Kidney epithelial cell (primary cell): ENCODE measurements at regions not wholly inside any gene's neighbourhood (a gene's known extent, or its start where the extent isn't known, plus 50 kb on each side); places are given as distances from the start of the nearest gene placed in this dataset.

Experiments used
- DNase-seq: peaks from one replicate; pipeline ENCODE4 v3.0.0-alpha.2; 2010; ENCODE audit warnings: low read depth
- H3K27me3 ChIP-seq: 2 replicates; pipeline ENCODE4 v1.6.0; 2011; ENCODE audit warnings: low read length; ENCODE audit not compliant: control insufficient read depth, insufficient read depth
- H3K36me3 ChIP-seq: 2 replicates; pipeline ENCODE4 v1.5.1; 2011; ENCODE audit warnings: low read length; ENCODE audit not compliant: control insufficient read depth, insufficient read depth
- H3K4me3 ChIP-seq: 2 replicates; pipeline ENCODE4 v1.5.1; 2011; ENCODE audit warnings: low read depth, mild to moderate bottlenecking, control low read depth, low read length
- TF ChIP-seq, protein P1 (sequence below): IDR thresholded peaks from 2 replicates; pipeline ENCODE4 v1.5.1; 2011; ENCODE audit warnings: mild to moderate bottlenecking, moderate library complexity, low read length, control low read depth, inconsistent platforms; ENCODE audit not compliant: insufficient read depth, poor library complexity, severe bottlenecking

DNA sequence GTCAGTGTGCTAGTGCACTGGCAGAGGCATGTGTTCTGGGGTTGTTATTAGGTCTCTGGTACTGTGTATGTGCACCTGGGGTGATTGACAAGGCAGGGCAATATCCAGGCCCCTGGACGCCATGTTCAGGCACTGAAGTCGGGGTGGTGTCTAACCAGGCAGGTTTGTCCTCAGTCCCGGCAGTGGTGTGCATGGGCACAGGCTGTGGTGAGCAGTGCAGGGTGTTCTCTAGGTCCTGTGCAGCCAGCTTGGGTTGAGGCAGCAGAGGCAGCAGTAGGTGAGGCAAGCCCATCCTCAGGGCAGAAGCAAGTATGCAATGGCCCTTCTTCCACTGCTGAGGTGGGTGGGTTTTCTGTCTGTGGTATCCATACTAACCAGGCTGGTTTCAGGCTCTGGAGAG, 252.3 kb upstream of the LRRC7 start:
- TF ChIP-seq, protein P1, sequence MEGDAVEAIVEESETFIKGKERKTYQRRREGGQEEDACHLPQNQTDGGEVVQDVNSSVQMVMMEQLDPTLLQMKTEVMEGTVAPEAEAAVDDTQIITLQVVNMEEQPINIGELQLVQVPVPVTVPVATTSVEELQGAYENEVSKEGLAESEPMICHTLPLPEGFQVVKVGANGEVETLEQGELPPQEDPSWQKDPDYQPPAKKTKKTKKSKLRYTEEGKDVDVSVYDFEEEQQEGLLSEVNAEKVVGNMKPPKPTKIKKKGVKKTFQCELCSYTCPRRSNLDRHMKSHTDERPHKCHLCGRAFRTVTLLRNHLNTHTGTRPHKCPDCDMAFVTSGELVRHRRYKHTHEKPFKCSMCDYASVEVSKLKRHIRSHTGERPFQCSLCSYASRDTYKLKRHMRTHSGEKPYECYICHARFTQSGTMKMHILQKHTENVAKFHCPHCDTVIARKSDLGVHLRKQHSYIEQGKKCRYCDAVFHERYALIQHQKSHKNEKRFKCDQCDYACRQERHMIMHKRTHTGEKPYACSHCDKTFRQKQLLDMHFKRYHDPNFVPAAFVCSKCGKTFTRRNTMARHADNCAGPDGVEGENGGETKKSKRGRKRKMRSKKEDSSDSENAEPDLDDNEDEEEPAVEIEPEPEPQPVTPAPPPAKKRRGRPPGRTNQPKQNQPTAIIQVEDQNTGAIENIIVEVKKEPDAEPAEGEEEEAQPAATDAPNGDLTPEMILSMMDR = no peak
- DNase-seq = no peak

DNA sequence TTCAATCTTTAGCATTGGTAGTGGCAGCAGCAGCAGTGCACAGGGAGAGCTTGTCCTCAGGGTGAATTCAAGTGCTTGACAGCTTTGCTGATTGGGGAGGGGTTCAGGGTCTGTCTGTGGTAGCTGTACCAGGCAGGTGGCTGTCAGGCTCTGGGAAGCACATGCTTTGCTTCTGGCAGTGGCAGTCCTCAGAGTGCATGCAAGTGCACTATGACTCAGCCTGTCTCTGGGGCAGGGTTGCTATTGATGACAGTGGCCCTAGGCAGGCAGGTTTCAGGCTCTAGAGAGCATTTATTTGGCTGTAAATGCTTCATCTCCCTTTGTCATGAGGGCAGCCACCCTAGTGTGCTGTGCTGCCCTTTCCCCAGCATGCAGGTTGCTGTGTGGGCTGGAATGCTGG, 251.9 kb upstream of the LRRC7 start:
- TF ChIP-seq, protein P1 = no peak
- DNase-seq = no peak
- no peaks in the 10 kb centered on the region for H3K36me3 ChIP-seq
- H3K4me3 ChIP-seq = no peak overlapping the region
- no peaks in the 10 kb centered on the region for H3K27me3 ChIP-seq

More for the DNA sequence above, 252.3 kb upstream of the LRRC7 start:
- Histone ChIP-seq H3K4me3 (no peak overlapping the region), H3K27me3 (no peaks in the 10 kb centered on the region), H3K36me3 (no peaks in the 10 kb centered on the region)

GRCh38 chr1:69319287-69319686, 248.4 kb upstream of the LRRC7 start:
- no peak overlapping the region for H3K4me3 ChIP-seq
- DNase-seq = no peak
- H3K36me3 ChIP-seq = no peaks in the 10 kb centered on the region
- no peaks in the 10 kb centered on the region for H3K27me3 ChIP-seq
- TF ChIP-seq, protein P1 = no peak

DNA sequence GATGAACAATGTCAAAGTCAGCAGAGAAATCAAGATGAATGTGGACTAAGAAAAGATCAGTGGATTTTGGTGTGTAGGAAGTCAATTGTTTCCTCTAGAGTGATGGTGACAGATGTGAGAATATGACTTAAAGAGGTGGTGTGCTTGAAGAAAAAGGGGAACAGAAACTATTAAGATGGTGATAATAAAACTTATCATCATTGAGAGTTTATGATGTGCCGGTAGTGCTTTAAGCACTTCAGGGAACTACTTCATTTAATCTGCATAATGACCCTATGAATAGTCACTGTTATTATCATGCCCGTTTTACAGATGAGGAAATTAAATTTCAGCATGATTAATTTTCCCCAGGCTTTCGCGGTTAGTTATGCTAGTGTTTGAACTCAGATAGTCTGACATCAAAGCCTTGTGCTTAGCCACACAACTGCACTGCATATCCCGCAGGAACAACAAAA, 246.9 kb upstream of the LRRC7 start:
- Histone ChIP-seq H3K36me3 (no peaks in the 10 kb centered on the region), H3K27me3 (no peaks in the 10 kb centered on the region), H3K4me3 (no peak overlapping the region)
- DNase-seq = no peak
- TF ChIP-seq, protein P1 = no peak

- Histone ChIP-seq H3K36me3 (no peaks in the 10 kb centered on the region), H3K27me3 (no peaks in the 10 kb centered on the region), H3K4me3 (no peak overlapping the region)
- TF ChIP-seq, protein P1 = no peak
- no peak for DNase-seq
These were observed 246.4 kb upstream of the LRRC7 start for GRCh38 chr1:69321311-69321710.

DNA sequence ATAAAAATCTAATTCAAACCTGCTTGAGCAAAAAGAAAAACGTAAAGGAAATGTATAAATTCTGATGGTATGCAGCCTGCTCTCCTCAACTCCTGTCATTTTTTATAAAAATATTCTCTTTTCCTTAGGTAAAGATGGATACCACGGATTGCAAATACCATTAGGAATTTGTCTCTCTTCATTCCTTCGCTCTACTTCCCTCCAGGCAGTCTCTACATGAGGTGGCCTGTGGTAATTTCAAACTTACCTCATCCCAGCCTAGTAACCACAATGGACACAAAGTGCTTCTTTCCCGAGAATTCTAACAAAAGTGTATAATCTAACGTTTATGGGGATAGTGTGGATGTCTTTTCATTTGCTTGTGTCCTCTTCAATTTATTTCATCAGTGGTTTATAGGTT, 239.5 kb upstream of the LRRC7 start:
- no peaks in the 10 kb centered on the region for H3K36me3 ChIP-seq
- no peak for DNase-seq
- no peaks in the 10 kb centered on the region for H3K27me3 ChIP-seq
- TF ChIP-seq, protein P1 = no peak
- no peak overlapping the region for H3K4me3 ChIP-seq
